Heart left ventricle (tissue), 16 donors: ENCODE measurements at regions not wholly inside any gene's neighbourhood (a gene's known extent, or its start where the extent isn't known, plus 50 kb on each side); places are given as distances from the start of the nearest gene placed in this dataset.

ENCODE experiments used
- ATAC-seq, 4 donors: fragments of 200-7000 bp; cut with Tn5 transposase; one replicate each; pipeline ENCODE4 v1.9.1; 2020 to 2022; ENCODE audit warnings: moderate library complexity in 4 of 4, mild to moderate bottlenecking in 3 of 4, moderate number of reproducible peaks in 1 of 4
- DNase-seq, 5 donors: peaks; one replicate each; pipeline ENCODE4 v3.0.0-alpha.2; 2020
- H3K27ac ChIP-seq, 12 donors: fragments of 200-600 bp; sonication (generic) in 4 of 12; one replicate each; pipeline versions ENCODE4 v1.5.0 to v1.8.0; 2016 to 2022; ENCODE audit warnings: mild to moderate bottlenecking in 2 of 12
- H3K27me3 ChIP-seq, 9 donors: fragments of 200-600 bp; sonication (generic) in 2 of 9; one replicate each; pipeline versions ENCODE4 v1.5.1 to v1.8.0; 2016 to 2022; ENCODE audit warnings: mild to moderate bottlenecking in 3 of 9
- H3K36me3 ChIP-seq, 9 donors: fragments of 200-600 bp; sonication (generic) in 2 of 9; one replicate each; pipeline versions ENCODE4 v1.5.0 to v1.8.0; 2018 to 2022; ENCODE audit warnings: mild to moderate bottlenecking in 2 of 9
- H3K4me1 ChIP-seq, 12 donors: fragments of 200-600 bp; sonication (generic) in 4 of 12; one replicate each; pipeline versions ENCODE4 v1.5.0 to v1.8.0; 2016 to 2022; ENCODE audit warnings: mild to moderate bottlenecking in 3 of 12
- H3K4me3 ChIP-seq, 12 donors: fragments of 200-600 bp; sonication (generic) in 4 of 12; one replicate each; pipeline versions ENCODE4 v1.5.0 to v1.8.0; 2017 to 2022; ENCODE audit warnings: mild to moderate bottlenecking in 9 of 12, moderate library complexity in 4 of 12
- H3K9me3 ChIP-seq, 12 donors: fragments of 200-600 bp; sonication (generic) in 4 of 12; one replicate each; pipeline versions ENCODE4 v1.5.0 to v1.8.0; 2016 to 2022; ENCODE audit warnings: mild to moderate bottlenecking in 1 of 12
- CTCF ChIP-seq, 12 donors: fragments of 200-600 bp; sonication (generic) in 4 of 12; IDR thresholded peaks; one replicate each; pipeline versions ENCODE4 v1.5.0 to v1.8.0; 2018 to 2022; ENCODE audit warnings: antibody characterized with exemption in 12 of 12, mild to moderate bottlenecking in 5 of 12
- POLR2A ChIP-seq, 2 donors: fragments of 450-650 bp; IDR thresholded peaks; one replicate each; pipeline ENCODE4 v1.6.1; 2017; ENCODE audit warnings: antibody characterized with exemption in 2 of 2, mild to moderate bottlenecking in 2 of 2, moderate library complexity in 2 of 2
- WGBS, 4 donors: extraction: QIAGEN DNeasy Blood & Tissue Kit in 2 of 4; methylation state at CpG; one replicate each; pipeline versions ENCODE4 v1.1.5 to v1.1.7; 2013 to 2018; 5-methylcytosine and 5-hydroxymethylcytosine counted together
- intact Hi-C, 10 donors: fragments of 100-400 bp; cut with DNase I; formaldehyde crosslinking; loops; one replicate each; pipeline versions ENCODE4 v1.11.1 to v1.14.2; 2022
- donor health status: ischemic (EF 13 %, LVEDD 7.1; RV severe dilation, severe dysfunction).
- donor health status: healthy with polysubstance abuse.
- donor health status: DM: no; HTN: yes; CAD: no.
- donor health status: DM: no; HTN: no; CAD: no.
- donor health status: ischemic (EF 25% LVEDD 6.9; RV normal size, moderate dysfunction).
- donor health status: ischemic (EF 25% LVEDD 5.7; RV mildly dilated, moderate dysfunction).
- donor health status: healthy.
- donor health status: DM: yes; HTN: yes; CAD: no.
- donor health status: ischemic (EF 35%, LVEDD 5.7; RV mildly dilated, moderate dysfunction).
- donor health status: nonischemic (EF 11% LVEDD 7.7; RV severe dilation, severe dysfunction).
- donor health status: DM: yes; HTN: yes; CAD: no.
- donor health status: PGD.
- donor health status: ischemic (EF 29% LVEDD 5.4; RV normal size, mild dysfunction).
- donor health status: nonischemic (EF 23%, LVEDD 6.1; RV moderate dilation, normal function).

- WGBS, 4 donors = 45 to 55% (median 47%) methylated on average over 2 of the region's 2 CpGs
- Histone ChIP-seq H3K9me3 (no peaks in the 10 kb centered on the region), H3K4me3 (no peak overlapping the region), H3K36me3 (no peaks in the 10 kb centered on the region), H3K4me1 (no peaks in the 10 kb centered on the region), H3K27me3 (peaks cover 0 to under 1% (median 0%) of the 10 kb centered on the region in 9 donors), H3K27ac (no peak overlapping the region)
- DNase-seq (no peak), ATAC-seq (no peak)
- intact Hi-C loops = no loop called here
- no peak for TF ChIP-seq CTCF (IDR thresholded peaks at IDR 0.05)
- TF ChIP-seq POLR2A (IDR thresholded peaks at IDR 0.05) = no peak
Measured at GRCh38 chr6:104434519-104434918, 425.2 kb downstream of the HACE1 start.

GRCh38 chr6:104431096-104431495 lies 428.6 kb downstream of the HACE1 start:
- ATAC-seq (no peak), DNase-seq (no peak)
- Histone ChIP-seq H3K9me3 (peaks cover 0 to 2% (median 0%) of the 10 kb centered on the region in 12 donors), H3K36me3 (no peaks in the 10 kb centered on the region), H3K4me1 (no peaks in the 10 kb centered on the region), H3K27me3 (peaks cover 0 to 6% (median 0%) of the 10 kb centered on the region in 9 donors), H3K4me3 (no peak overlapping the region), H3K27ac (no peak overlapping the region)
- intact Hi-C loops = no loop called here
- WGBS, 4 donors = 87 to 93% (median 88%) methylated on average over 3 of the region's 3 CpGs
- TF ChIP-seq CTCF (IDR thresholded peaks at IDR 0.05) = no peak
- no peak for TF ChIP-seq POLR2A (IDR thresholded peaks at IDR 0.05)

DNA sequence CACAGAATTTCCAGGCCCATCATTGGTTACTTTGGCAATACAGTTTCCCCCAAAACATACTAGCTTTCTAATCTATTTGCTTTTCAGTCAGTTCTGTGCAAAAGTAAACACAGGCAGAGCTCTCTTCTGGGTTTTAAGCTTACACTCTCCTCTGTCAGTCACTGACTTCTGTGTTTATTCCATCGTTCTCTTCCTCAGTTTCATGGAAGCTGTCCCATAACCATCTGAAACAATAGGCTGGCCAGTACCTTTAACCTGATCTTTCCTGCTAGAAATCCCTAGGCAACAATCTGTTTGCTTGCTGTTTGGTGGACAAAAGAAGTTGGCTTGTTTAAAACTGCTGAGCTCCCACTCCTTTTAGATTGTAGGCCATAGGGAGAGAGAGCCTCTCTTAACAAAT lies 431.5 kb downstream of the HACE1 start:
- H3K27ac ChIP-seq = no peak overlapping the region
- ATAC-seq = no peak

DNA sequence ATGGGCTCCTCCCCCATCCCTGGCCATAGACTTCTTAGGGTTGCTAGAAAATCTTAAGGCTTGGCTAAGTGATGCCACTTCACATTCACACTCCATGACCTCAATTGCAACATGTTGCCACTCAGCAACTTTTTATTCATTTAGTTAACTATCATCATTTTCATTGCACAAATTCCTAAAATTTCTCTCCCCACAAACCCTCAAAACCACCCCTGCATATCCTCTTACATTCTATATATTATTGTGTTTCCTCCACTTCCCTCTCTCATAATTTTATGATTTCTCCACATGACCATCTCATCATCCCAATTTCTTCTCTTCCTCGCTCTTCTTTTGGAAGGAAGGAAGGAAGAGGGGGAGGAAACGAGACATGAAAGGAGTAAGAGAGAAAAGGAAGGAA lies 436.0 kb downstream of the HACE1 start:
- TF ChIP-seq POLR2A (IDR thresholded peaks at IDR 0.05) = no peak
- TF ChIP-seq CTCF (IDR thresholded peaks at IDR 0.05) = no peak
- ATAC-seq (no peak), DNase-seq (no peak)
- Histone ChIP-seq H3K9me3 (peaks cover 0 to 2% (median 0%) of the 10 kb centered on the region in 12 donors), H3K27me3 (peaks cover 0 to 6% (median 0%) of the 10 kb centered on the region in 9 donors), H3K36me3 (no peaks in the 10 kb centered on the region), H3K27ac (no peak overlapping the region), H3K4me1 (no peaks in the 10 kb centered on the region), H3K4me3 (no peak overlapping the region)
- WGBS, 4 donors = 59 to 75% (median 72%) methylated on average over 2 of the region's 2 CpGs
- intact Hi-C loops = no loop called here

More for the DNA sequence above, 431.5 kb downstream of the HACE1 start:
- intact Hi-C loops = no loop called here
- TF ChIP-seq CTCF (IDR thresholded peaks at IDR 0.05) = no peak
- no peak for TF ChIP-seq POLR2A (IDR thresholded peaks at IDR 0.05)
- Histone ChIP-seq H3K9me3 (peaks cover 0 to 2% (median 0%) of the 10 kb centered on the region in 12 donors), H3K36me3 (no peaks in the 10 kb centered on the region), H3K4me1 (no peaks in the 10 kb centered on the region), H3K4me3 (no peak overlapping the region), H3K27me3 (peaks cover 0 to 6% (median 0%) of the 10 kb centered on the region in 9 donors)
- DNase-seq = no peak
- WGBS, 4 donors = 54 to 67% (median 60%) methylated on average over 1 of the region's 1 CpG
